GM23248 (cell line): ENCODE measurements at regions not wholly inside any gene's neighbourhood (a gene's known extent, or its start where the extent isn't known, plus 50 kb on each side); places are given as distances from the start of the nearest gene placed in this dataset. TPM values are rescaled to one million over a fixed set of nuclear protein-coding genes. Genes with fewer than 3 reads are reported as not detected.

Source experiments
- DNase-seq: peaks from one replicate; pipeline ENCODE4 v3.0.0-alpha.2; 2015
- H2AFZ ChIP-seq: fragments of 200-600 bp; sonication (generic); 2 replicates; pipeline ENCODE4 v1.6.1; 2016; ENCODE audit warnings: antibody characterized with exemption
- H3F3A ChIP-seq: fragments of 200-600 bp; sonication (generic); 2 replicates; pipeline ENCODE4 v1.6.1; 2016; ENCODE audit warnings: mild to moderate bottlenecking, antibody characterized with exemption, mixed run types; ENCODE audit not compliant: insufficient read depth
- H3K27ac ChIP-seq: fragments of 200-600 bp; sonication (generic); 2 replicates; pipeline ENCODE4 v1.5.1; 2016; ENCODE audit warnings: mild to moderate bottlenecking
- H3K27me3 ChIP-seq: fragments of 200-600 bp; sonication (generic); replicated peaks from 2 replicates; pipeline ENCODE4 v1.6.1; 2016; ENCODE audit warnings: mild to moderate bottlenecking; ENCODE audit not compliant: insufficient read depth
- H3K36me3 ChIP-seq: fragments of 200-600 bp; sonication (generic); 2 replicates; pipeline ENCODE4 v1.6.1; 2016; ENCODE audit warnings: low read depth, mild to moderate bottlenecking
- H3K4me1 ChIP-seq: fragments of 200-600 bp; sonication (generic); 2 replicates; pipeline ENCODE4 v1.6.1; 2016; ENCODE audit warnings: mild to moderate bottlenecking; ENCODE audit not compliant: insufficient read depth
- H3K4me2 ChIP-seq: fragments of 200-600 bp; sonication (generic); one replicate; pipeline ENCODE4 v1.6.1; 2016; ENCODE audit warnings: mild to moderate bottlenecking; ENCODE audit not compliant: unreplicated experiment
- H3K4me3 ChIP-seq: fragments of 200-600 bp; sonication (generic); 2 replicates; pipeline ENCODE4 v1.5.1; 2016; ENCODE audit warnings: mild to moderate bottlenecking
- H3K79me2 ChIP-seq: fragments of 200-600 bp; sonication (generic); 2 replicates; pipeline ENCODE4 v1.6.1; 2016; ENCODE audit warnings: mild to moderate bottlenecking; ENCODE audit not compliant: insufficient read depth
- H3K9ac ChIP-seq: fragments of 200-600 bp; sonication (generic); 2 replicates; pipeline ENCODE4 v1.6.1; 2016; ENCODE audit warnings: mild to moderate bottlenecking
- H3K9me2 ChIP-seq: fragments of 200-600 bp; sonication (generic); 2 replicates; pipeline ENCODE4 v1.6.1; 2016; ENCODE audit warnings: mixed run types, mild to moderate bottlenecking, moderate library complexity; ENCODE audit not compliant: insufficient read depth
- H3K9me3 ChIP-seq: fragments of 200-600 bp; sonication (generic); one replicate; pipeline ENCODE4 v1.6.1; 2017; ENCODE audit warnings: low read depth
- H4K20me1 ChIP-seq: fragments of 200-600 bp; sonication (generic); 2 replicates; pipeline ENCODE4 v1.6.0; 2016; ENCODE audit not compliant: insufficient read depth
- EZH2 ChIP-seq: fragments of 200-600 bp; sonication (generic); IDR thresholded peaks from 2 replicates; pipeline ENCODE4 v1.6.1; 2018; ENCODE audit warnings: antibody characterized with exemption, mild to moderate bottlenecking; ENCODE audit not compliant: insufficient read depth, poor library complexity, severe bottlenecking
- EZH2phosphoT487 ChIP-seq: fragments of 200-600 bp; sonication (generic); IDR thresholded peaks from 2 replicates; pipeline ENCODE4 v1.6.1; 2018; ENCODE audit warnings: antibody characterized with exemption, moderate library complexity, mild to moderate bottlenecking, low read depth; ENCODE audit not compliant: insufficient read depth
- WGBS, 2 experiments: methylation state at CpG; one replicate each; pipeline ENCODE4 v1.1.6; 2015 to 2017; ENCODE audit warnings: low lambda C conversion rate in 2 of 2, low coverage in 1 of 2; ENCODE audit errors: missing lambda C conversion rate in 2 of 2; 5-methylcytosine and 5-hydroxymethylcytosine counted together
- in situ Hi-C: fragments of 300-500 bp; cut with MboI; formaldehyde crosslinking; loops from 2 replicates; pipeline ENCODE4 v1.15.0; 2020
- small RNA-seq: library from RNA; depleted of rRNA; stranded (forward); fragments of <200 nt; gene quantifications from one replicate; pipeline ENCODE3, GENCODE V24; 2014; ENCODE audit warnings: low read depth, low replicate concordance

- no peak overlapping the region for H3K27ac ChIP-seq
- no peaks in the 10 kb centered on the region for H3F3A ChIP-seq
- no peak for TF ChIP-seq EZH2phosphoT487
- TF ChIP-seq EZH2 = no peak
- 28 to 30% methylated on average over 5 of the region's 5 CpGs for WGBS, 2 experiments
- in situ Hi-C loops = no loop called here
- no peaks in the 10 kb centered on the region for H3K9me3 ChIP-seq
- H3K4me1 ChIP-seq = no peaks in the 10 kb centered on the region
- no peaks in the 10 kb centered on the region for H3K36me3 ChIP-seq
- no peak for DNase-seq
- H3K79me2 ChIP-seq = no peaks in the 10 kb centered on the region
- H3K27me3 ChIP-seq = no peaks in the 10 kb centered on the region
- no peak overlapping the region for H3K9ac ChIP-seq
- no peaks in the 10 kb centered on the region for H4K20me1 ChIP-seq
- H3K9me2 ChIP-seq = no peaks in the 10 kb centered on the region
- H2AFZ ChIP-seq = no peak overlapping the region
- no peak overlapping the region for H3K4me2 ChIP-seq
- no peak overlapping the region for H3K4me3 ChIP-seq
Measured at GRCh38 chr12:74985986-74986319, 223.7 kb downstream of the KCNC2 start.

GRCh38 chr12:74988156-74988555 lies 221.5 kb downstream of the KCNC2 start:
- no peak overlapping the region for H3K27ac ChIP-seq
- no peak overlapping the region for H3K4me3 ChIP-seq
- no peaks in the 10 kb centered on the region for H3K9me3 ChIP-seq
- no peak overlapping the region for H3K9ac ChIP-seq
- H2AFZ ChIP-seq = no peak overlapping the region
- TF ChIP-seq EZH2 (no peak), EZH2phosphoT487 (no peak)
- no peaks in the 10 kb centered on the region for H3F3A ChIP-seq
- H3K4me1 ChIP-seq = no peaks in the 10 kb centered on the region
- in situ Hi-C loops = no loop called here
- H3K79me2 ChIP-seq = no peaks in the 10 kb centered on the region
- no peak for DNase-seq
- no peaks in the 10 kb centered on the region for H3K36me3 ChIP-seq
- H4K20me1 ChIP-seq = no peaks in the 10 kb centered on the region
- no peaks in the 10 kb centered on the region for H3K9me2 ChIP-seq
- no peak overlapping the region for H3K4me2 ChIP-seq
- H3K27me3 ChIP-seq = no peaks in the 10 kb centered on the region

Small RNA genes in the stretch of these regions (small RNA-seq; reads per million reads assigned to genes)
- gene AC123904.2 = not detected
